ENCODE measurements at regions not wholly inside any gene's neighbourhood (a gene's known extent, or its start where the extent isn't known, plus 50 kb on each side); places are given as distances from the start of the nearest gene placed in this dataset.

- peaks cover 0 to 9% of the 10 kb centered on the region in 2 donors for H3K4me1 ChIP-seq
- no peaks in the 10 kb centered on the region for H3K9me3 ChIP-seq
- no peak overlapping the region for H3K27ac ChIP-seq
- no peak overlapping the region for H3K4me3 ChIP-seq (replicated peaks in 1 of 3)
- no peak for DNase-seq
- WGBS, 2 donors: 89 to 94% methylated on average over 8 of the region's 8 CpGs
- intact Hi-C loops (cut with DNase I): no loop called here
- TF ChIP-seq POLR2A (IDR thresholded peaks at IDR 0.05) (no peak), CTCF (IDR thresholded peaks at IDR 0.05) (no peak)
- H3K27me3 ChIP-seq: no peaks in the 10 kb centered on the region
- H3K36me3 ChIP-seq: no peaks in the 10 kb centered on the region
Observed at GRCh38 chr2:129133692-129134641, 815.3 kb upstream of the HS6ST1 start.

- no peak for TF ChIP-seq CTCF (IDR thresholded peaks at IDR 0.05)
- TF ChIP-seq POLR2A (IDR thresholded peaks at IDR 0.05): no peak
- H3K9me3 ChIP-seq: no peaks in the 10 kb centered on the region
- 94% methylated on average over 5 of the region's 5 CpGs for WGBS, 2 donors
Observed at GRCh38 chr2:129135017-129135416, 816.3 kb upstream of the HS6ST1 start.

GRCh38 chr2:129139380-129139779 lies 820.7 kb upstream of the HS6ST1 start:
- Histone ChIP-seq H3K27ac (peak overlapping the region in 1 of 3 donors; percentile 20), H3K27me3 (no peaks in the 10 kb centered on the region), H3K4me1 (peaks cover 0 to 4% of the 10 kb centered on the region in 2 donors), H3K36me3 (no peaks in the 10 kb centered on the region), H3K9me3 (no peaks in the 10 kb centered on the region), H3K4me3 (replicated peaks in 1 of 3) (no peak overlapping the region)
- DNase-seq: peak in 1 of 2 donors; percentile 37
- TF ChIP-seq CTCF (IDR thresholded peaks at IDR 0.05): peak in 1 of 6 experiments; percentile 7
- no peak for TF ChIP-seq POLR2A (IDR thresholded peaks at IDR 0.05)
- intact Hi-C loops (cut with DNase I): no loop called here
- 55 to 61% methylated on average over 2 of the region's 2 CpGs for WGBS, 2 donors

More at GRCh38 chr2:129135017-129135416, 816.3 kb upstream of the HS6ST1 start:
- no peaks in the 10 kb centered on the region for H3K27me3 ChIP-seq
- H3K4me3 ChIP-seq (replicated peaks in 1 of 3): no peak overlapping the region
- H3K27ac ChIP-seq: no peak overlapping the region
- no peaks in the 10 kb centered on the region for H3K36me3 ChIP-seq
- DNase-seq: no peak
- peaks cover 0 to 12% of the 10 kb centered on the region in 2 donors for H3K4me1 ChIP-seq
- intact Hi-C loops (cut with DNase I): no loop called here

GRCh38 chr2:129142465-129142864 lies 823.8 kb upstream of the HS6ST1 start:
- DNase-seq: no peak
- Histone ChIP-seq H3K4me1 (peaks cover 0 to 4% of the 10 kb centered on the region in 2 donors), H3K27ac (no peak overlapping the region), H3K36me3 (no peaks in the 10 kb centered on the region), H3K27me3 (no peaks in the 10 kb centered on the region), H3K9me3 (no peaks in the 10 kb centered on the region), H3K4me3 (replicated peaks in 1 of 3) (no peak overlapping the region)
- intact Hi-C loops (cut with DNase I): no loop called here
- TF ChIP-seq CTCF (IDR thresholded peaks at IDR 0.05) (no peak), POLR2A (IDR thresholded peaks at IDR 0.05) (no peak)
- WGBS, 2 donors: 71 to 79% methylated on average over 3 of the region's 3 CpGs

Data from thyroid gland (tissue), 4 donors.